Smooth muscle cell (in vitro differentiated cells): ENCODE measurements at regions not wholly inside any gene's neighbourhood (a gene's known extent, or its start where the extent isn't known, plus 50 kb on each side); places are given as distances from the start of the nearest gene placed in this dataset.

Source experiments
- DNase-seq: peaks from one replicate; lab custom pipeline; 2025; ENCODE audit not compliant: unreplicated experiment; lab: John Stamatoyannopoulos, UW
- H2AFZ ChIP-seq: fragments of 200-600 bp; sonication (generic); 2 replicates; pipeline ENCODE4 v1.6.0; 2016; ENCODE audit warnings: antibody characterized with exemption, low read depth, mild to moderate bottlenecking
- H3F3A ChIP-seq: fragments of 200-600 bp; sonication (generic); 2 replicates; pipeline ENCODE4 v1.6.0; 2017; ENCODE audit warnings: antibody characterized with exemption, low read depth
- H3K27ac ChIP-seq: fragments of 200-600 bp; sonication (generic); 2 replicates; pipeline ENCODE4 v1.5.1; 2016; ENCODE audit warnings: low read depth, mild to moderate bottlenecking
- H3K27me3 ChIP-seq: fragments of 200-600 bp; sonication (generic); 2 replicates; pipeline ENCODE4 v1.6.1; 2016; ENCODE audit warnings: low read depth, mild to moderate bottlenecking
- H3K36me3 ChIP-seq: fragments of 200-600 bp; sonication (generic); 2 replicates; pipeline ENCODE4 v1.5.1; 2016; ENCODE audit warnings: low read depth
- H3K4me1 ChIP-seq: fragments of 200-600 bp; sonication (generic); 2 replicates; pipeline ENCODE4 v1.5.1; 2016; ENCODE audit warnings: low read depth
- H3K4me2 ChIP-seq: fragments of 200-600 bp; sonication (generic); 2 replicates; pipeline ENCODE4 v1.6.0; 2016; ENCODE audit warnings: mild to moderate bottlenecking
- H3K4me3 ChIP-seq: fragments of 200-600 bp; sonication (generic); 2 replicates; pipeline ENCODE4 v1.5.1; 2016; ENCODE audit warnings: mild to moderate bottlenecking
- H3K79me2 ChIP-seq: fragments of 200-600 bp; sonication (generic); 2 replicates; pipeline ENCODE4 v1.6.0; 2016; ENCODE audit warnings: low read depth, mild to moderate bottlenecking
- H3K9ac ChIP-seq: fragments of 200-600 bp; sonication (generic); 2 replicates; pipeline ENCODE4 v1.6.0; 2016; ENCODE audit warnings: low read depth
- H3K9me3 ChIP-seq: fragments of 200-600 bp; sonication (generic); replicated peaks from 2 replicates; pipeline ENCODE4 v1.5.1; 2016; ENCODE audit warnings: low read depth
- H4K20me1 ChIP-seq: fragments of 200-600 bp; sonication (generic); 2 replicates; pipeline ENCODE4 v1.6.0; 2016; ENCODE audit warnings: low read depth
- CTCF ChIP-seq: fragments of 200-600 bp; sonication (generic); IDR thresholded peaks from 2 replicates; pipeline ENCODE4 v1.5.1; 2017; ENCODE audit warnings: borderline replicate concordance, mild to moderate bottlenecking, antibody characterized with exemption; ENCODE audit not compliant: insufficient read depth, poor library complexity, severe bottlenecking
- WGBS: methylation state at CpG from one replicate; pipeline ENCODE4 v1.1.7; 2016; ENCODE audit warnings: low lambda C conversion rate; 5-methylcytosine and 5-hydroxymethylcytosine counted together

GRCh38 chr11:25775603-25776002 lies 556.3 kb upstream of the ANO3 start:
- no peaks in the 10 kb centered on the region for H3K4me1 ChIP-seq
- H3K4me2 ChIP-seq, result peak overlapping the region; percentile 23
- peak overlapping the region; percentile 14 for H3K27ac ChIP-seq
- no peaks in the 10 kb centered on the region for H4K20me1 ChIP-seq
- H3K9ac ChIP-seq, result no peak overlapping the region
- no peaks in the 10 kb centered on the region for H3K36me3 ChIP-seq
- no peaks in the 10 kb centered on the region for H3K79me2 ChIP-seq
- TF ChIP-seq CTCF, result no peak
- H3K27me3 ChIP-seq, result no peaks in the 10 kb centered on the region
- no peaks in the 10 kb centered on the region for H3K9me3 ChIP-seq
- H2AFZ ChIP-seq, result peak overlapping the region; percentile 10
- 28% methylated on average over 1 of the region's 1 CpG for WGBS
- H3K4me3 ChIP-seq, result no peak overlapping the region
- DNase-seq, result no peak
- H3F3A ChIP-seq, result no peaks in the 10 kb centered on the region

- Histone ChIP-seq H3K4me1 (no peaks in the 10 kb centered on the region), H3K27ac (peak overlapping the region; percentile 14), H3K27me3 (no peaks in the 10 kb centered on the region), H3F3A (no peaks in the 10 kb centered on the region), H3K4me2 (peak overlapping the region; percentile 23), H3K36me3 (no peaks in the 10 kb centered on the region), H3K9me3 (no peaks in the 10 kb centered on the region), H2AFZ (peak overlapping the region; percentile 14), H3K9ac (no peak overlapping the region), H3K4me3 (no peak overlapping the region), H3K79me2 (no peaks in the 10 kb centered on the region), H4K20me1 (no peaks in the 10 kb centered on the region)
- 88% methylated on average over 1 of the region's 1 CpG for WGBS
- TF ChIP-seq CTCF, result no peak
- DNase-seq, result no peak
These were observed 555.7 kb upstream of the ANO3 start for GRCh38 chr11:25776238-25776637.

- Histone ChIP-seq H3K4me2 (no peak overlapping the region), H3K4me1 (no peaks in the 10 kb centered on the region), H3K79me2 (no peaks in the 10 kb centered on the region), H3K27ac (no peak overlapping the region), H2AFZ (no peak overlapping the region), H3K36me3 (no peaks in the 10 kb centered on the region), H3K4me3 (no peak overlapping the region), H3F3A (no peaks in the 10 kb centered on the region), H3K27me3 (no peaks in the 10 kb centered on the region), H3K9me3 (no peaks in the 10 kb centered on the region), H4K20me1 (no peaks in the 10 kb centered on the region), H3K9ac (no peak overlapping the region)
- WGBS, result 84% methylated on average over 2 of the region's 2 CpGs
- DNase-seq, result no peak
- no peak for TF ChIP-seq CTCF
These were observed 554.6 kb upstream of the ANO3 start for GRCh38 chr11:25777343-25777742.

GRCh38 chr11:25779033-25779432 lies 552.9 kb upstream of the ANO3 start:
- no peaks in the 10 kb centered on the region for H4K20me1 ChIP-seq
- H3K36me3 ChIP-seq, result no peaks in the 10 kb centered on the region
- H3K27me3 ChIP-seq, result no peaks in the 10 kb centered on the region
- no peak overlapping the region for H3K9ac ChIP-seq
- no peak overlapping the region for H3K27ac ChIP-seq
- H3K4me2 ChIP-seq, result no peak overlapping the region
- 82% methylated on average over 1 of the region's 1 CpG for WGBS
- H2AFZ ChIP-seq, result no peak overlapping the region
- H3K4me1 ChIP-seq, result no peaks in the 10 kb centered on the region
- H3K4me3 ChIP-seq, result no peak overlapping the region
- no peaks in the 10 kb centered on the region for H3K9me3 ChIP-seq
- no peak for TF ChIP-seq CTCF
- H3K79me2 ChIP-seq, result no peaks in the 10 kb centered on the region
- no peak for DNase-seq
- H3F3A ChIP-seq, result no peaks in the 10 kb centered on the region
